OCI-M1 (cell line): ENCODE measurements at regions not wholly inside any gene's neighbourhood (a gene's known extent, or its start where the extent isn't known, plus 50 kb on each side); places are given as distances from the start of the nearest gene placed in this dataset.
"Not testable (repeated sequence)": the region's sequence is repeated elsewhere in the genome, so short reads cannot be mapped to it uniquely, and the experiment has no call there.

Experiments
- DNase-seq: peaks from one replicate; lab custom pipeline; 2025; lab: John Stamatoyannopoulos, UW

GRCh38 chr15:84152381-84152979, 83.1 kb upstream of the GOLGA6L4 start:
- DNase-seq: not testable (repeated sequence)

GRCh38 chr15:84153655-84154140, 81.9 kb upstream of the GOLGA6L4 start:
- DNase-seq: not testable (repeated sequence)

GRCh38 chr15:84154314-84154713, 81.3 kb upstream of the GOLGA6L4 start:
- DNase-seq: not testable (repeated sequence)

GRCh38 chr15:84154787-84155186, 80.8 kb upstream of the GOLGA6L4 start:
- not testable (repeated sequence) for DNase-seq

GRCh38 chr15:84155792-84156587, 79.6 kb upstream of the GOLGA6L4 start:
- not testable (repeated sequence) for DNase-seq

- DNase-seq: not testable (repeated sequence)
Observed at GRCh38 chr15:84156588-84156840, 79.1 kb upstream of the GOLGA6L4 start.

GRCh38 chr15:84157056-84157632, 78.4 kb upstream of the GOLGA6L4 start:
- not testable (repeated sequence) for DNase-seq

GRCh38 chr15:84157857-84158256, 77.7 kb upstream of the GOLGA6L4 start:
- not testable (repeated sequence) for DNase-seq

- not testable (repeated sequence) for DNase-seq
Observed at GRCh38 chr15:84159346-84160269, 76.0 kb upstream of the GOLGA6L4 start.

- DNase-seq: not testable (repeated sequence)
Observed at GRCh38 chr15:84164423-84165292, 70.9 kb upstream of the GOLGA6L4 start.

GRCh38 chr15:84170029-84170428, 65.5 kb upstream of the GOLGA6L4 start:
- DNase-seq: not testable (repeated sequence)

- DNase-seq: not testable (repeated sequence)
Observed at GRCh38 chr15:84173231-84173610, 62.4 kb upstream of the GOLGA6L4 start.
